GM12892 (cell line): ENCODE measurements at regions not wholly inside any gene's neighbourhood (a gene's known extent, or its start where the extent isn't known, plus 50 kb on each side); places are given as distances from the start of the nearest gene placed in this dataset.

Experiments
- POLR2A ChIP-seq: IDR thresholded peaks from 2 replicates; pipeline ENCODE4 v1.6.1; 2011; ENCODE audit warnings: low read depth, low read length, control low read depth
- POLR2AphosphoS5 ChIP-seq: IDR thresholded peaks from 2 replicates; pipeline ENCODE4 v1.6.1; 2011; ENCODE audit warnings: low read depth, low read length, control low read depth
- TAF1 ChIP-seq: IDR thresholded peaks from 2 replicates; pipeline ENCODE4 v1.6.1; 2011; ENCODE audit warnings: low read depth, mild to moderate bottlenecking, control low read depth, low read length, borderline replicate concordance

DNA sequence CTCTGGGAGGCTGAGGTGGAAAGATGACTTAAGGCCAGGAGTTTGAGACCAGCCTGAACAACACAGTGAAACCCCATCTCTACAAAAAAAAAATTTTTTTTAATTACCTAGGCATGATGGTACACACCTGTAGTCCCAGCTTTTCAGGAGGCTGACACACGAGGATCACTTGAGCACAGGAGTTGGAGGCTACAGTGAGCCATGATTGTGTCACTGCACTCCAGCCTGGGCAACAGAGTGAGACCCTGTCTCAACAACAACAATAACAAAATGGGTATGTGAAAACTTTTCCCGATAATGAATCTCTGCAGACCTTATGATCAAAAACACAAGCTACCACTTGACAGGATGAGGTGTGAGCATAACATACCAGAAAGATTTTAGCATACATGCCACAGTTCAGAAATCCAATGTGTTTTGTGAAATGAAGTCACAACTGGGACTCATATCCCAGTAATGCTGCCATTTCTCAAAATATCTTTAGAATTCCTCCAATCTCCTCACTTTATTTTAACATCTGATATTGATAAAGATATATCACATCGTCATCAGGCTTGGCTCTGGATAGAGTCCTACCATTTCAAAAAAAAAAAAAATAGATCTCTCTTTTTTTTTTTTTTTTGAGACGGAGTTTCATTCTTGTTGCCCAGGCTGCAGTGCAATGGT, 74.0 kb upstream of the PELI1 start:
- no peak for TF ChIP-seq POLR2AphosphoS5
- no peak for TF ChIP-seq POLR2A
- TF ChIP-seq TAF1, result no peak
